HepG2 (cell line): ENCODE measurements at regions not wholly inside any gene's neighbourhood (a gene's known extent, or its start where the extent isn't known, plus 50 kb on each side); places are given as distances from the start of the nearest gene placed in this dataset.

Experiments used
- ARHGAP35 ChIP-seq: sonication (generic); formaldehyde crosslinking; IDR thresholded peaks from 2 replicates; pipeline ENCODE4 v1.9.0; 2022; ENCODE audit warnings: mild to moderate bottlenecking, inconsistent platforms, moderate library complexity, missing genetic modification reagents, borderline replicate concordance
- FOSL1 ChIP-seq: sonication (generic); formaldehyde crosslinking; IDR thresholded peaks from 2 replicates; pipeline ENCODE4 v1.9.0; 2021; ENCODE audit warnings: missing genetic modification reagents, borderline replicate concordance
- HNF4G ChIP-seq, 2 experiments: sonication (generic) in 1 of 2; formaldehyde crosslinking in 1 of 2; IDR thresholded peaks; 2 replicates each; pipeline versions ENCODE4 v1.4.0 to v1.6.1; 2011 to 2020; ENCODE audit warnings: borderline replicate concordance in 2 of 2, low read depth in 2 of 2, mild to moderate bottlenecking in 2 of 2, low read length in 1 of 2, missing genetic modification reagents in 1 of 2, moderate library complexity in 1 of 2
- MEF2D ChIP-seq: sonication (generic); formaldehyde crosslinking; IDR thresholded peaks from 2 replicates; pipeline ENCODE4 v1.5.1; 2020; ENCODE audit warnings: mild to moderate bottlenecking, missing genetic modification reagents
- MTA3 ChIP-seq: sonication (generic); formaldehyde crosslinking; IDR thresholded peaks from 2 replicates; pipeline ENCODE4 v1.4.0; 2020; ENCODE audit warnings: missing genetic modification reagents
- TBP ChIP-seq: sonication (generic); formaldehyde crosslinking; IDR thresholded peaks from 2 replicates; pipeline ENCODE4 v1.5.0; 2020; ENCODE audit warnings: missing genetic modification reagents
- ZNF10 ChIP-seq: sonication (generic); formaldehyde crosslinking; IDR thresholded peaks from 2 replicates; pipeline ENCODE4 v1.4.0; 2020; ENCODE audit warnings: mild to moderate bottlenecking, low read depth, missing genetic modification reagents, borderline replicate concordance
- ZNF782 ChIP-seq: sonication (generic); formaldehyde crosslinking; IDR thresholded peaks from 2 replicates; pipeline ENCODE4 v1.4.0; 2020; ENCODE audit warnings: missing genetic modification reagents, mild to moderate bottlenecking, borderline replicate concordance
- TF ChIP-seq, protein P1 (sequence below): sonication (generic); formaldehyde crosslinking; IDR thresholded peaks from 2 replicates; pipeline ENCODE4 v1.4.0; 2020; ENCODE audit warnings: missing genetic modification reagents, mild to moderate bottlenecking, borderline replicate concordance
- TF ChIP-seq, protein P2 (sequence below): sonication (generic); formaldehyde crosslinking; IDR thresholded peaks from 2 replicates; pipeline ENCODE4 v1.8.1; 2023; ENCODE audit warnings: mild to moderate bottlenecking, missing genetic modification reagents
- TF ChIP-seq, protein P3 (sequence below): sonication (generic); formaldehyde crosslinking; IDR thresholded peaks from 2 replicates; pipeline ENCODE4 v1.5.0; 2020; ENCODE audit warnings: mild to moderate bottlenecking, missing genetic modification reagents, moderate library complexity
- TF ChIP-seq, protein P4 (sequence below): sonication (generic); formaldehyde crosslinking; IDR thresholded peaks from 2 replicates; pipeline ENCODE4 v1.8.1; 2023; ENCODE audit warnings: mild to moderate bottlenecking, missing genetic modification reagents
- TF ChIP-seq, protein P5 (sequence below): IDR thresholded peaks from 2 replicates; pipeline ENCODE4 v1.6.1; 2016

DNA sequence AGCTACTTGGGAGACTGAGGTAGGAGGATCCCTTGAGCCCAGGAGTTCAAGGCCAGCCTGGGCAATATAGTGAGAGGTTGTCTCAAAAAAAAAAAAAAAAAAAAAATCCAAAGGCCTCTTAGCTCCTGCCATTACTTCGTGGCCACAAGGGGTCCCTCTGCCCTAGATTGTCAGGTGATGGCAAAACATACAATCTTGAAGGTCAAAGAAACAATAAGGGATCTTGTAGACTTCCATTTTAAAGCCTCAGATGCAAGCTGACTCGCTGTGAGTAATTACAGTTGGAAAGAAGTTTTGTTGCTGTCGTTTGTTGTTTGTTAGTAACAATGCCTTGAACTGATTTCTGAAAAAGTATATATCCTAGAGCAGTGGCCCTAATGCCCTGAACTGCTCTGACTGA, 55.9 kb upstream of the PLCL2 start:
- TF ChIP-seq TBP (CRISPR knock-in tag) (no peak), ZNF782 (CRISPR knock-in tag) (no peak), ARHGAP35 (CRISPR knock-in tag) (no peak), FOSL1 (CRISPR knock-in tag) (no peak), HNF4G (IDR thresholded peaks at IDR 0.05; ENCODE audit: borderline replicate concordance, low read depth, low read length) (no peak), HNF4G (CRISPR knock-in tag; IDR thresholded peaks at IDR 0.05; ENCODE audit: borderline replicate concordance, low read depth) (no peak), ZNF10 (CRISPR knock-in tag) (no peak), MTA3 (CRISPR knock-in tag) (no peak), MEF2D (CRISPR knock-in tag) (no peak)
- TF ChIP-seq, protein P1, sequence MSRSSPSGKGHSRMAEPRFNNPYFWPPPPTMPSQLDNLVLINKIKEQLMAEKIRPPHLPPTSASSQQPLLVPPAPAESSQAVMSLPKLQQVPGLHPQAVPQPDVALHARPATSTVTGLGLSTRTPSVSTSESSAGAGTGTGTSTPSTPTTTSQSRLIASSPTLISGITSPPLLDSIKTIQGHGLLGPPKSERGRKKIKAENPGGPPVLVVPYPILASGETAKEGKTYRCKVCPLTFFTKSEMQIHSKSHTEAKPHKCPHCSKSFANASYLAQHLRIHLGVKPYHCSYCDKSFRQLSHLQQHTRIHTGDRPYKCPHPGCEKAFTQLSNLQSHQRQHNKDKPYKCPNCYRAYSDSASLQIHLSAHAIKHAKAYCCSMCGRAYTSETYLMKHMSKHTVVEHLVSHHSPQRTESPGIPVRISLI (CRISPR knock-in tag): no peak
- TF ChIP-seq, protein P2, sequence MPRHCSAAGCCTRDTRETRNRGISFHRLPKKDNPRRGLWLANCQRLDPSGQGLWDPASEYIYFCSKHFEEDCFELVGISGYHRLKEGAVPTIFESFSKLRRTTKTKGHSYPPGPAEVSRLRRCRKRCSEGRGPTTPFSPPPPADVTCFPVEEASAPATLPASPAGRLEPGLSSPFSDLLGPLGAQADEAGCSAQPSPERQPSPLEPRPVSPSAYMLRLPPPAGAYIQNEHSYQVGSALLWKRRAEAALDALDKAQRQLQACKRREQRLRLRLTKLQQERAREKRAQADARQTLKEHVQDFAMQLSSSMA (CRISPR knock-in tag): no peak
- TF ChIP-seq, protein P3, sequence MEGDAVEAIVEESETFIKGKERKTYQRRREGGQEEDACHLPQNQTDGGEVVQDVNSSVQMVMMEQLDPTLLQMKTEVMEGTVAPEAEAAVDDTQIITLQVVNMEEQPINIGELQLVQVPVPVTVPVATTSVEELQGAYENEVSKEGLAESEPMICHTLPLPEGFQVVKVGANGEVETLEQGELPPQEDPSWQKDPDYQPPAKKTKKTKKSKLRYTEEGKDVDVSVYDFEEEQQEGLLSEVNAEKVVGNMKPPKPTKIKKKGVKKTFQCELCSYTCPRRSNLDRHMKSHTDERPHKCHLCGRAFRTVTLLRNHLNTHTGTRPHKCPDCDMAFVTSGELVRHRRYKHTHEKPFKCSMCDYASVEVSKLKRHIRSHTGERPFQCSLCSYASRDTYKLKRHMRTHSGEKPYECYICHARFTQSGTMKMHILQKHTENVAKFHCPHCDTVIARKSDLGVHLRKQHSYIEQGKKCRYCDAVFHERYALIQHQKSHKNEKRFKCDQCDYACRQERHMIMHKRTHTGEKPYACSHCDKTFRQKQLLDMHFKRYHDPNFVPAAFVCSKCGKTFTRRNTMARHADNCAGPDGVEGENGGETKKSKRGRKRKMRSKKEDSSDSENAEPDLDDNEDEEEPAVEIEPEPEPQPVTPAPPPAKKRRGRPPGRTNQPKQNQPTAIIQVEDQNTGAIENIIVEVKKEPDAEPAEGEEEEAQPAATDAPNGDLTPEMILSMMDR (CRISPR knock-in tag): no peak
- TF ChIP-seq, protein P4, sequence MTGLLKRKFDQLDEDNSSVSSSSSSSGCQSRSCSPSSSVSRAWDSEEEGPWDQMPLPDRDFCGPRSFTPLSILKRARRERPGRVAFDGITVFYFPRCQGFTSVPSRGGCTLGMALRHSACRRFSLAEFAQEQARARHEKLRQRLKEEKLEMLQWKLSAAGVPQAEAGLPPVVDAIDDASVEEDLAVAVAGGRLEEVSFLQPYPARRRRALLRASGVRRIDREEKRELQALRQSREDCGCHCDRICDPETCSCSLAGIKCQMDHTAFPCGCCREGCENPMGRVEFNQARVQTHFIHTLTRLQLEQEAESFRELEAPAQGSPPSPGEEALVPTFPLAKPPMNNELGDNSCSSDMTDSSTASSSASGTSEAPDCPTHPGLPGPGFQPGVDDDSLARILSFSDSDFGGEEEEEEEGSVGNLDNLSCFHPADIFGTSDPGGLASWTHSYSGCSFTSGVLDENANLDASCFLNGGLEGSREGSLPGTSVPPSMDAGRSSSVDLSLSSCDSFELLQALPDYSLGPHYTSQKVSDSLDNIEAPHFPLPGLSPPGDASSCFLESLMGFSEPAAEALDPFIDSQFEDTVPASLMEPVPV: no peak
- TF ChIP-seq, protein P5, sequence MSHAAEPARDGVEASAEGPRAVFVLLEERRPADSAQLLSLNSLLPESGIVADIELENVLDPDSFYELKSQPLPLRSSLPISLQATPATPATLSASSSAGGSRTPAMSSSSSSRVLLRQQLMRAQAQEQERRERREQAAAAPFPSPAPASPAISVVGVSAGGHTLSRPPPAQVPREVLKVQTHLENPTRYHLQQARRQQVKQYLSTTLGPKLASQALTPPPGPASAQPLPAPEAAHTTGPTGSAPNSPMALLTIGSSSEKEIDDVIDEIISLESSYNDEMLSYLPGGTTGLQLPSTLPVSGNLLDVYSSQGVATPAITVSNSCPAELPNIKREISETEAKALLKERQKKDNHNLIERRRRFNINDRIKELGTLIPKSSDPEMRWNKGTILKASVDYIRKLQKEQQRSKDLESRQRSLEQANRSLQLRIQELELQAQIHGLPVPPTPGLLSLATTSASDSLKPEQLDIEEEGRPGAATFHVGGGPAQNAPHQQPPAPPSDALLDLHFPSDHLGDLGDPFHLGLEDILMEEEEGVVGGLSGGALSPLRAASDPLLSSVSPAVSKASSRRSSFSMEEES (CRISPR knock-in tag): no peak
